ENCODE measurements at regions not wholly inside any gene's neighbourhood (a gene's known extent, or its start where the extent isn't known, plus 50 kb on each side); places are given as distances from the start of the nearest gene placed in this dataset.
A peak's percentile ranks its signal among the peaks of the same experiment; 100 is the strongest.

GRCh38 chr11:11038352-11038751, 180.5 kb upstream of the ZBED5 start:
- no peak for DNase-seq

DNA sequence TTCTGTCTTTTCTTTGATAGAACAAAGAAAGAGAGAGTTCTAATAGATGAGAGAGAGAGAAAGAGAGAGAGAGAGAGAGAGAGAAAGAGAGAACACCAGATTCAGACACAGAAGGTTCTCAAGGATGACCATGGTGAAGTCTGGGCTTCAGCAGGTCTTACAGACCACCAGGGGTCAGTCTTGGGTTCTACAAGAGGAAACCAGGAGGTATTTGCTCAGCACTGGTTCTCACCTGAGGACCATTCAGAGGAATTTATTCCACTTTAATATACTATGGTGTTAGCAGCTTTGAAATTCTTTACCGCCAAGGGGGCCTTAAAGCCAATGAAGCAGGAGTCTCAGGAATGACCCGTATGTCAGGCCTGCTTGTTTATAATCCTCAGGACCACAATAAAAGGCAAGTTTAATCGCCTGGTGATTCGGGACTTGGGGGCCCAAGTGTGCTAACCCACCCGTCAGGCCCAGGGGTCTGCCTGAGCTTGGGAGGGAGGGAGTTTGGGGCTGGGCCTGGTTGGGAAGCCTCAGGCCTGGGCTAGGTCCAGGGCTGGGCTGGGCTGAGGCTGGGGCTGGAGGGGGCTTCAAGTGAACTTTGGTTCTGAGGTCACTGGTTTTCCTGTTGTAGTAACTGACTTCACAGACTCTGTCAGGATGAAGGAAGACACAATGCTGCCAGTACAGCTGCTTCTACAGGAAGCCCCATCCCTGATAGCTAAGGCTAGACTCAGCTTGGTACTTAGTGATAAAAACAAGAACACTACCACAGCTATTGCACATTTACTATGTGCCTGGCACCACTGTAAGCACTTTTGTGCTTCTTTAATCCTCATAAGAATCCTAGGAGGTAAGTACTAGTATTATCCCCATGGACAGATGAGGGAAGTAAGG, 179.2 kb upstream of the ZBED5 start:
- no peak for DNase-seq

DNA sequence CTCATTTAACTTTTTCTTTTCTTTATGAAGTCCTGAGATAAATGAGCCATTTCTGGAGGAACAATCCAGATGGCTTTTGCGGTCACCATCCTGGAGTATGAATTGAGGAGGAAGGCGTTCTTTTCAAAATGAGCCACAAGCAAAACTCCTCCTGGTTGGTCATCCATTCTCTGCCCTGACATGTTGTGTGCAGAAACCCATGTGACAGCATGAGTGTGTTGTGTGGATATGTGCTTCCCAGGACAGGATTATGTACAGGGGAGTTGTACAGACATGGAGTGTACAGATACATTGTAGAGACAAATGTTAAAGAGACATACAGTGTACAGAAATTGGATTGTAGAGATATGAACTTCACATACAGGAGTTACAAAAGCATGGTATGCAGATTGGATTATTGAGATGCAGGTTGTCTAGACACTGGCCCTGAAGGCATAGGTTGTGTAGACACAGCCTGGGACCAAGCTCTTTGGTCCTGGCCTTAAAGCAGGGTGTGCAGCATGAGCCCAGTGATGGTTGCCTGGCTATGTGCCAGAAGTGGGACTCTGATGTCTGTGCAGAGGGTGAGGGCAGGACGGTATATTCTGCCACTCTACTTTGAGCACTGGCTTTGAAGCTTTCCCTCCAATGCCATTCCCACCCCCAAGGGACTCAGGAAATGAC, 178.5 kb upstream of the ZBED5 start:
- no peak for DNase-seq

DNA sequence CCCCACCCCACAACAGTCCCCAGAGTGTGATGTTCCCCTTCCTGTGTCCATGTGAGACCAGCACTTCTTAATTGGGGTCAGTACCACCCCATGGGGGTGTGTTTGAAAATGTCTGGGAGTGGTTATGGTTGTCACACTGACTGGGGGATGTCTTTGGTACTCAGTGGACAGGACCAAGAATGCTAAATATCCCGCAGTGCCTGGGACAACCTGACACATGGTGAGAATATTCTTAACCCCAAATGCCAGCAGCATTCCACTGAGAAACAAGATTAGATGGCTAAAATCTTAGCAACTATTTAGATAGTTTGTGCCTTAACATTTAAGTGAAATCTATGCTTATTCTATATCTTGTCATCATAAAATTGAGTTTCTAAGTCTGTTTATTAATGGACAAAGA, 177.5 kb upstream of the ZBED5 start:
- DNase-seq: no peak

DNA sequence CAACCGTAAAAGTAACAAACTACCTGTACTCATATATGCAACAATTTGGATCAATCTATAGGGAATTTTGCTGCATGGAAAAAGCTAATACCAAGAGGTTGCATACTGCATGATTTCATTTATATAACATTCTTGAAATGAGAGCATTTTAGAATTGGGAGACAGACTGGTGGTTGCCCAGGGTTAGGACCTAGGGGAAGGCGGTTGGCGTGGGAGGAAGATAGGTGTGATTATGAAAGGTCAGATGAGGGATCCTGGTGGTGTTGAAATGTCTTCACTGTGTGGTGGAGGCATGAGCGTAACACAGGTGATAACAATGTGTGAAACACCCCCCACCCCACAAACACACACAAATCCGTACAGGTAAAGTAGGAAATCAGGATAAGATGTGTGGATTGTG, 176.6 kb upstream of the ZBED5 start:
- DNase-seq: no peak

DNA sequence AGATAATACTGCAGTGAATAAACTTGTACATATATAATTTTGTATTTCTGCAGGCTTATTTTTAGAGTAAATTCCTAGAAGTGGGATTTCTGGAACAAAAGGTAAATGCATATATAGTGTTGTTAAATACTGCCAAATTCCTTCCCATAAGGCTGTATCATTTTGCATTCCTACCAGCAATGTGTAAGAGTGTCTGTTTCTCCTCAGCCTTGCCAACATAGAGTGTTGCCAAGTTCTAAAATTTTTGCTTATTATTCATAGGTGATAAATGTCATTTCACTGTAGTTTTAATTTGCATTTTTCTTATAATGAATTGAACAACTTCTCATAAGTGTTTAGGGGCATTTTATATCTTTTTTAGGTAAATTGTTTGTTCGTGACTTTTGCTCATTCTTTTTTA, 174.2 kb upstream of the ZBED5 start:
- DNase-seq: no peak

DNA sequence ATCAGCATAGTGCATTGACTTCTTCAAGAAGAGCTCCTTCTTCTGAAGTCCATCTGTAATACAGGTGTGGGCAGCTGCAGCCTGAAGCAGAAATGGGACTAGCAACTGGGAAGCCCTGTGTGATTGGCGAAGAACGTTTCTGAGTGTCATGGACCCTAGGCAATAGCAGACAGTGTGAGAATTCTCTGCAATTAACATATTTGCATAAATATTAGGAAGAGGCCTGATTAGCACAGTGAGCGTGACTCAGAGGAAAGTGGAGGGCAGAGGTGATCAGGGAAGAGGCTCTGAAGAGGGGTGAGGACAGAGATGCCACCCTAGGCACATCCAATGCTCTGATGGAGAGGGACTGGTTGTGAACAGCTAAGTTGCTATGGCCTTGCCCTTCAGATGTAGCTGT, 171.2 kb upstream of the ZBED5 start:
- no peak for DNase-seq

DNA sequence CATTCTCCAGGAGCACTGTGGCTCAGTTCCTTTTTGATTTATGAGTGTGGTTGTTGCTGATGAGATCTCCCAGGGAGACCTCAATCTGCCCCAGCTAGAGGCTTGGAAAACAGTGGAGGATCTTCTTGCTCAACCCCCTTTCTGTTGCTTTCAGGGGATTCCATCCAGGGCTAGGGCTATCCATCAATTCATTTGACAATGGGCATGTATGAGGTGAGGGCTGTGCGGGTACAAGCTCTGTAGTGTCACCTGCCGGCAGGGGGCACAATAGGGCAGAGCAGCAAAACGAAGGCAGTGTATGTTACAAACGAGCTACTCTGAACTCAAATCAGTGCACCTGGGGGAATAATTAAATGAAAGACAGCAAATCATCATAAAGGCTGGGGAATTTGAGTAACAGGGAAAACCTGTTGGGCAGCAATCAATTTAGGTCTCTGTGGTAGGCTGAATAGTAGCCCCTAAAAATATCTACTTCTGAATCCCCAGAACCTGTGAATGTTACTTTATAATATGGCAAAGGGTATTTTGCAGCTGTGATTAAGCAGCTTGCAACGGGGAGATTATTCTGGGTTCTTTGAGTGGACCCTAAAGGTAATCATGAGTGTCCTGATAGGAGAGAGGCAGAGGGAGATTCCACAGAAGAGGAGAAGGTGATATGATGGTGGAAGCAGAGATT, 170.3 kb upstream of the ZBED5 start:
- DNase-seq: peak; percentile 58

DNA sequence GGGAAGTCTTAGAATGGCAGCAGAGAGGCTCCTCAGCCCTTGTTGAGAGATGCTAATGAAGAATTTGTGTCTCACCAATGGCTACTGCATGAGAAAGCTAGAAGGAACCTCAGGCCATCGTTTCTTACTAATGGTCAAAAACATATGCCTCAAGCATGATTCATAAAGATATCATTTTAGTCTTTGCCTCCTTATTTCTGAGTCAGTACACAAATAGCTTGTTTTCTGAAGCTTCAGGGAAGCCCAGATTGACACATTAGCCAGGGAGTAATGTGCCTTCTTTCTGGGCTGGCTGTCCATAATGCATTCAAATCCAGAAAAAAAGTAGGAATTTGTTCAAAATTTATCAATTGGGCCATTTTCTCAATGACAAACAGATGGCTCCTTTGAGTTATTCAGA, 169.4 kb upstream of the ZBED5 start:
- DNase-seq: no peak

DNA sequence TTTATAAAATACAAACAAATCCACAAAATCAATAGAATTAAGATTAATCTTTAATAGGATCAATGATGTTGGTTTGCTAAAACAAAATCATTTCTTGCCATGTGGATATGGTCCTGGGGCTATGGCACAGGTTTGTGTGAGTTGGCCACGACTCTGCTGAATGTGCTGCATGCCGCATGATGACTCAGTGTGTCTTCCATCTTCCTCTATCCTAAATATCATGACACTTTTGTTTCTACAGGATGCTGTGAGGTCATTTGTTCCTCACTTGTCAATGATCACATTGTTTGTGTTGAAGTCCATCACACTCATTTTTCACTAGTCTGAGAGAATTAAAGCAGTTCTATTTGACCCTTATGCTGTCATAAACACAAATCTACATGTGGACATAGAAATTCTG, 167.2 kb upstream of the ZBED5 start:
- no peak for DNase-seq

DNA sequence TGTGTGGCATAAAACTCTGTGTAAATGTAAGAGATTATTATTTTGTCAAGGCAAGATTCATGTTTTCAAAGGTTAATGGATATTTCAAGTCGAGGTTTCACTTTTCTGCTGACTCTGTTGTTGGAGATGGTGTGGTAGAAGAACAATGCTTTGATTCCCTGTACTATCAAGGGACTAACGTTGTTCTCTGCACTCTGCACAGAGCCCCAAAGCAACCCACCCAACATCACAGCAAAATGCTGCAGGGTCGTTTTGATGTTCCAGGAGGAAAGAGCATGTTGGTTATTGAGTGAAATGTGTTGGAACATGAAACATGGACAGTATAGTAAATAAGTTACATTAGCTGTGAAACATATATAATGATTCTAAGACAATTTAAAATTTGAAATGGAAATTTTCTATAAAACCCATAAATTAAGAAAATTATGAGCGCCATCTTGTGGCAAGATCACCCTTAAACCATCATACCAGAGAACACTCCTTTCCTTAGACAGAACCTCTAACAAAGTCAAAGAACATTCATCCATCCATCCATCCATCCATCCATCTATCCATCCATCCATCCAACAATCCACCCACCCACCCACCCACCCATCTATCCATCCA, 164.4 kb upstream of the ZBED5 start:
- DNase-seq: no peak

DNA sequence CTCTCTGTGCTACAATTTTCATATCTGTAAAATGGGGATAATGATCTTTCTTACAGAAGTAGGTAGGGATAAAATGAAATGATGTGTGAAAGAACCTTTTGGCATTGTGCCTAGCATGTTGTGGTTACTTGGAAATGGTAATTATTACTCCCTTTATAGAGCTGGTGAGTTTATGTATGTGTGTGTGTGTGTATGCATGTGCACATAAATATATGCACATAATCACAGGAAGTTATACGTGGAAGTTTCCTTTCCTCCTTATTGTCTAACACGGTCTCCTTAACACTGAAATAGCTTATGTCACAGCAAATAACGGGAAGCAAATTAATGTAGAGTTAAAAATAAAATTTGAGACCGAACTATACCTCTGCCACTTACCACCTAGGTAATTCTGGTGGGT, 163.7 kb upstream of the ZBED5 start:
- DNase-seq: no peak

- DNase-seq: no peak
Measured at GRCh38 chr11:11020747-11021149, 162.9 kb upstream of the ZBED5 start.

- DNase-seq: no peak
Measured at GRCh38 chr11:11020219-11020726, 162.4 kb upstream of the ZBED5 start.

- no peak for DNase-seq
Measured at GRCh38 chr11:11016943-11017342, 159.1 kb upstream of the ZBED5 start.

DNA sequence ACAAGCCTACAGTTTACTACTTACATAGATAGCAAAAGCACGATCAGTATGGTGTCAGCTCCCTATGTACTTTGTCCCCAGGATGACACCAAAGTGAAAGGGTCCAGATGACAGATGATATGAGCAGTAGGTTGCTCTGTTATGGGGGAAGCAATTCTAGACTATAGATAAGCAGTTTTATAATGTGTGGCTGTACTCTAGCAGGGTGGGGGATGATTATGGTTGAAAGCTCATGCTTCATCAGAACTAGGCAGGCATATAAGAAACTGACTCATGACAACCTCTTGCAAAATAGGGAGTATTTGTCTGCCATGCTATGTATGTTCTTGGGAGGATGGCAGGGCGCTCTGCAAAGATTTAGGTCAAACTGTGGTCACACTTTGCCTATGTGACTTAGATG, 158.2 kb upstream of the ZBED5 start:
- DNase-seq: no peak

DNA sequence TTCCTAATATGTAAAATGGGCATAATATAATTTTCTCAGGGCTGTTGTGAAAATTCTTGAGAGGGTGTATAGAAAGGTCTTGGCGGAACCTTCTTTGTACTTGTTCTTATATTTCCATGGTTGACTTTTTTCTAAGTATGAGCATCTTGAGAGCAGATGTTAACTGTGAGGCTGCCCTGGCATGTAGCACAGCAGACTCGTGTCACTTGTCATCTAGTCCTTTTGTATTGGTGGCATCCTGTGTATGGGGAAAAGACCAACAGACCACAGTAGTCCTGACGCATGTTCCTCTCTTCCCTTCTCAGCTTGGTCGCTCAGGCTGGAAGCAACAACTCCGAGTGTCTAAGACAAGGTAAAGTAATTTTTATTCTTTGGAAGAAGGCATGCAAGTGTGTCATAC, 153.8 kb upstream of the ZBED5 start:
- no peak for DNase-seq

GRCh38 chr11:11010624-11011127, 152.8 kb upstream of the ZBED5 start:
- no peak for DNase-seq

DNA sequence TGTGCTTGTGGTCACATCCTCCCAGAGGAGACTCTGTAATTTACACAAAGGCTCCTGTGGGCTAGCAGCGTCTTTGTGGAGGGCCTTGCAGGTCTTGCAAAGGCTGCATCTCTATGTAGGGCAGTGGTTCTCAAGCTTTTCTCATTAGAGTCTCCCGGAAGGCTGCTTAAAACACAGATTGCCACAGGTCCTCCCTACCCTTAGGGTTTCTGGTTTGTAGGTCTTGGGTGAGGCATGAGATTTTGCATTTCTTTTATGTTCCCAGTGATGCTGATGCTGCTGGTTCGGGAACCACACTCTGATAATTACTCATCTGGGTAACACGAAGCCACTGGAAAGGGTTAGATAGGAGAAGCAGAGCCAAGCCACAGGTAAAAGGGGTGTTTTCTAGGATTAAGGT, 151.3 kb upstream of the ZBED5 start:
- DNase-seq: no peak

GRCh38 chr11:11004069-11004468, 146.2 kb upstream of the ZBED5 start:
- no peak for DNase-seq

DNA sequence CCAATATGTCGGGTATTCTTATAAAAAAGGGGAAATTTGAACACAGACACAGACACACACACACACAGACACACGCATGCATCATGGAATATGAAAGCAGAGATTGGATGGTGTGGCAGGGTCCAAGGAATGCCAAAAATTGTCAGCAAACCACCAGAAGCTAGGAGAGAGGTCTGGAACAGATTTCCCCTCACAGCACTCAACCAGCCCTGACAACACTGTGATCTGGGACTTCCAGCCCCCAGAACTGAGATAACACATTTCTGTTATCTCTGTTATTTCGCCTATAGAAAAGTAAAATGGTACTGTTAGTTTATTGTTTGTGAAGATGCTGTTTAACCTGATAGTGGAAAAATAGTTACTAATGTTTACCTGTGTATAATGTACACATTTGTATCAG, 145.4 kb upstream of the ZBED5 start:
- no peak for DNase-seq

DNA sequence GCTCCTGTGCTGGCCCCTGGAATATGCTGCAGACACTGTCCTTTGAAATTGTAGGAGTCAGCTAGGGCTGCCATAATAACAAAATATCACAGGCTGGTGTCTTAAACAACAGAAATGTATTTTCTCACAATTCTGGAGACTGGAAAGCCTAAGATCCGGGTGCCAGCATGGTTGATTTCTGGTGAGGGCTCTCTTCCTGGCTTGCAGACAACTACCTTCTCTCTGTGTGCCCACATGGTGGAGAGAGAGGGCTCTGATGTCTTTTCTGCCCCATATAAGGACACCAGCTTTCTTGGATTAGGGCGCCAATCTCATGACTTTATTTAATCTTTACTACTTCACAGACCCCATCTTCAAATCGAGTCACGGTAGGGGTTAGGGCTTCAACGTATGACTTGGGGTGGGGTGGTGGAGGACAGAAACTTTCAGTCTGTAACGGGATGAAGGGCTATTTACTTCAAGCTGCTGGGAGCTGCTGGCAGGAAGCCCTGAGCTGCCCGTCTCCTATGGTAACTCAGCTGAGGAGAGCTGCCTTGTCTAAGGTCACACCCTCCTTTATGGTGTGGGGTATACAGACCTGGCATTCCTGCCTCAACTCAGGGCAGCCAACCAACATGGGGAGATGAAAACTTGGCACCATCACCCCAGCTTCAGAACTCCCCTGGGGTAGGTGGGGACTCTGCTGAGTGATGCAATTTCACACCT, 142.9 kb upstream of the ZBED5 start:
- DNase-seq: no peak

- DNase-seq: no peak
Measured at GRCh38 chr11:10998674-10999073, 140.8 kb upstream of the ZBED5 start.

Measured in stimulated activated naive CD4-positive, alpha-beta T cell treated with Interleukin-2 at 50 U/mL for 16 hours (primary cell).